Upper lobe of right lung (tissue), 1 donor: ENCODE measurements at regions not wholly inside any gene's neighbourhood (a gene's known extent, or its start where the extent isn't known, plus 50 kb on each side); places are given as distances from the start of the nearest gene placed in this dataset.

ENCODE experiments used
- ATAC-seq: fragments of 200-7000 bp; cut with Tn5 transposase; one replicate; pipeline ENCODE4 v1.9.1; 2020; ENCODE audit warnings: mild to moderate bottlenecking, moderate library complexity
- DNase-seq: peaks from one replicate; pipeline ENCODE4 v3.0.0-alpha.2; 2020
- H3K27ac ChIP-seq: fragments of 200-600 bp; one replicate; pipeline ENCODE4 v1.8.0; 2022
- H3K27me3 ChIP-seq: fragments of 200-600 bp; one replicate; pipeline ENCODE4 v1.8.0; 2022; ENCODE audit warnings: mild to moderate bottlenecking
- H3K36me3 ChIP-seq: fragments of 200-600 bp; one replicate; pipeline ENCODE4 v1.8.0; 2022
- H3K4me1 ChIP-seq: fragments of 200-600 bp; one replicate; pipeline ENCODE4 v1.8.0; 2022
- H3K4me3 ChIP-seq: fragments of 200-600 bp; one replicate; pipeline ENCODE4 v1.8.0; 2022; ENCODE audit warnings: mild to moderate bottlenecking
- H3K9me3 ChIP-seq: fragments of 200-600 bp; one replicate; pipeline ENCODE4 v1.8.0; 2022
- CTCF ChIP-seq: fragments of 200-600 bp; IDR thresholded peaks from one replicate; pipeline ENCODE4 v1.8.0; 2022; ENCODE audit warnings: antibody characterized with exemption
- intact Hi-C: fragments of 100-400 bp; cut with DNase I; formaldehyde crosslinking; loops from one replicate; pipeline ENCODE4 v1.11.0; 2022
- donor health status: DM: no; HTN: yes; CAD: no; lungs with severe emphysema.

- Histone ChIP-seq H3K27me3 (no peaks in the 10 kb centered on the region), H3K4me1 (no peaks in the 10 kb centered on the region), H3K4me3 (no peak overlapping the region), H3K36me3 (no peaks in the 10 kb centered on the region), H3K27ac (no peak overlapping the region), H3K9me3 (no peaks in the 10 kb centered on the region)
- TF ChIP-seq CTCF, result no peak
- DNase-seq (no peak), ATAC-seq (no peak)
- intact Hi-C loops, result no loop called here
Observed at GRCh38 chr18:51575171-51575570, 377.7 kb upstream of the MEX3C start.

GRCh38 chr18:51578406-51578980 is 381.0 kb upstream of the MEX3C start:
- Histone ChIP-seq H3K36me3 (no peaks in the 10 kb centered on the region), H3K4me1 (no peaks in the 10 kb centered on the region), H3K9me3 (no peaks in the 10 kb centered on the region), H3K4me3 (no peak overlapping the region), H3K27ac (no peak overlapping the region), H3K27me3 (no peaks in the 10 kb centered on the region)
- no peak for TF ChIP-seq CTCF
- DNase-seq (no peak), ATAC-seq (no peak)
- intact Hi-C loops, result no loop called here

- Histone ChIP-seq H3K27me3 (no peaks in the 10 kb centered on the region), H3K9me3 (no peaks in the 10 kb centered on the region), H3K27ac (no peak overlapping the region), H3K36me3 (no peaks in the 10 kb centered on the region), H3K4me3 (no peak overlapping the region), H3K4me1 (no peaks in the 10 kb centered on the region)
- intact Hi-C loops, result no loop called here
- ATAC-seq (no peak), DNase-seq (no peak)
- no peak for TF ChIP-seq CTCF
Observed at GRCh38 chr18:51580580-51580979, 383.1 kb upstream of the MEX3C start.

- ATAC-seq (no peak), DNase-seq (no peak)
- intact Hi-C loops, result no loop called here
- TF ChIP-seq CTCF, result no peak
- Histone ChIP-seq H3K9me3 (no peaks in the 10 kb centered on the region), H3K36me3 (no peaks in the 10 kb centered on the region), H3K27ac (no peak overlapping the region), H3K4me1 (no peaks in the 10 kb centered on the region), H3K27me3 (no peaks in the 10 kb centered on the region), H3K4me3 (no peak overlapping the region)
Observed at GRCh38 chr18:51582551-51582950, 385.1 kb upstream of the MEX3C start.

- intact Hi-C loops, result no loop called here
- no peaks in the 10 kb centered on the region for H3K9me3 ChIP-seq
Observed at GRCh38 chr18:51588616-51589015, 391.1 kb upstream of the MEX3C start.

More at GRCh38 chr18:51588616-51589015, 391.1 kb upstream of the MEX3C start:
- TF ChIP-seq CTCF, result no peak
- no peak overlapping the region for H3K27ac ChIP-seq
- no peak overlapping the region for H3K4me3 ChIP-seq
- H3K4me1 ChIP-seq, result no peaks in the 10 kb centered on the region
- DNase-seq, result no peak
- H3K36me3 ChIP-seq, result no peaks in the 10 kb centered on the region
- ATAC-seq, result no peak
- H3K27me3 ChIP-seq, result no peaks in the 10 kb centered on the region
